Activated T-helper 2 cell treated with anti-CD3 and anti-CD28 coated beads, Interferon-gamma antibody, Interleukin-2, Interleukin-4, amounts not matched to agents 10 μg/mL and 5 μg/mL and 100 μg/mL, durations not matched to agents 14 hours and 24 hours and 36 hours (primary cell): ENCODE measurements at regions not wholly inside any gene's neighbourhood (a gene's known extent, or its start where the extent isn't known, plus 50 kb on each side); places are given as distances from the start of the nearest gene placed in this dataset.

Experiments used
- DNase-seq: peaks from one replicate; pipeline ENCODE4 v3.0.0; 2021; ENCODE audit warnings: low spot score
- H3K27ac Mint-ChIP-seq: one replicate; pipeline ENCODE4 v1.8.0; 2021; ENCODE audit warnings: mixed read lengths
- H3K27me3 Mint-ChIP-seq: one replicate; pipeline ENCODE4 v1.8.0; 2021; ENCODE audit warnings: low read depth, mixed read lengths
- H3K36me3 Mint-ChIP-seq: one replicate; pipeline ENCODE4 v1.8.0; 2021; ENCODE audit warnings: low read depth, mixed read lengths
- H3K4me1 Mint-ChIP-seq: one replicate; pipeline ENCODE4 v1.8.0; 2021; ENCODE audit warnings: low read depth, mixed read lengths
- H3K4me3 Mint-ChIP-seq: one replicate; pipeline ENCODE4 v1.8.0; 2021; ENCODE audit warnings: low read depth, mild to moderate bottlenecking, moderate library complexity, mixed read lengths
- H3K9me3 Mint-ChIP-seq: one replicate; pipeline ENCODE4 v1.8.0; 2021; ENCODE audit warnings: mixed read lengths
- intact Hi-C: fragments of 100-400 bp; cut with micrococcal nuclease; formaldehyde crosslinking; loops from one replicate; pipeline ENCODE4 v1.15.1; 2023

DNA sequence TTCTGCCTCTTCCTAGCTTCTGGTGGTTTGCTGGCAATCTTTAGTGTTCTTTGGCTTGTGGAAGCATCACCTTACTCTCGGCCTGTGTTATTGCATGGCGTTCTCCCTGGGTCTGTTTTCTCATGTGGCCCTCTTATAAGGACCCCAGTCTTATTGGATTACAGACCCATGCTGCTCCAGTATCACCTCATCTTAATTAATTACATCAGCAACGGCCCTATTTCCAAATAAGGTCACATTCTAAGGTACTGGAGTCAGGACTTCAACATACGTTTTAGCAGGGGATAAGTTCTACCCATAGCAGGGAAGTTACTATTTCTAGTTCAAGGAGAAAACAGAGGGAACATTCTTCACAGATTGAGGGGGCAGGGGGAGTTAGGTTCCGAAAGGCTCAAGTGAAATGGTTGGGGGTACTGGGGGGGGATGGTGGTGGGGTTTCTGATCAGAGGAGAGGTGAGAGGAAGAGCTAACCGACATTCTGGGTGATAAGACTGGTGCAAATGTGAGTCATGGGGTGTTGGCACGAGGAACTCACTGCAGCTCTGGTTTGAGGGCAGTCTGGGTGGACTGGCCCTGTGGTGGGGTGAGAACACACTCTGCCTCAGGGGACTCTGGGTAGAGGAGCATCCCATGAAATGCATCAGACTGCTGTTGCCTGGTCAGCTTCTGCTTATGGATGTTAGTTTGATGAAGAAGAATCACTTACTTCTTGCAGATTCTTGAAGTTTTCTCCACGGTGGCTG, 51.5 kb upstream of the ZBED5 start:
- peaks cover 5% of the 10 kb centered on the region for H3K4me1 Mint-ChIP-seq
- DNase-seq, result no peak
- intact Hi-C loops, result no loop called here
- H3K4me3 Mint-ChIP-seq, result no peak overlapping the region
- no peaks in the 10 kb centered on the region for H3K9me3 Mint-ChIP-seq
- H3K27ac Mint-ChIP-seq, result no peak overlapping the region
- H3K27me3 Mint-ChIP-seq, result peaks cover 22% of the 10 kb centered on the region
- H3K36me3 Mint-ChIP-seq, result no peaks in the 10 kb centered on the region

DNA sequence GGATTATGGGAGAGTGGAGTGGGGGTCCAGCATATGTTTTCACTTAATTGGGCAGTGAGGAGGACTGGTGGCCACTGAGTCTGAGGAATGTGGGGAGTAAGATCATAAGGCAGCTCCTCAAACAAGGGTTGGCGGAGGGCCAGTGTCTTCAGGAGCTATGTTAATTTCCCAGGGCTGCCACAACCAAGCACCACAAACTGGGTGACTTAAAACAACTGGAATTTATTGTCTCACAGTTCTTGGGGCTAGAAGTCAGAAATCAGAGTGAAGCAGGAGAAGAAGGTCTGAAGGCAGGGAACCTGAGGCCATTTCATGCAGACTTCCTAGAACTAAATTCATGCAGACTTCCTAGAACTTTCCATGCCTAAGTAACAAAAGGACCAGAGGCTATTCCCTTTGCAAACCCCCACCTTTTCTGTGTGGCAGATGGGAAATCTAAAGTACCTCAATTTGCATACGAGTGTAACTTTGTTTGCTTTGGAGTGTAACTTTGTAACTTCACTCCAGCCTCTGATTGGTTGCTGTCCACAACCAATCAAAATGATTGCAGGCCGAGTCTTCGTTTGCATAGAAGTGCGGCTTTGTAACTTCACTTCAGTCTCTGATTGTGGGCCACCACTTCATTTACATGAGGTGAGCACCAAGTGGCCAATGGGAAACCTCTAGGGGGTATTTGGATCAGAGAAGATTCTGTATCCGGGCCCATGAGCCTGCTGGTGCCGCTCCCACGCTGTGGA, 50.5 kb upstream of the ZBED5 start:
- DNase-seq, result no peak
- Mint-ChIP-seq H3K27me3 (peaks cover 20% of the 10 kb centered on the region), H3K4me3 (no peak overlapping the region), H3K4me1 (peaks cover 3% of the 10 kb centered on the region), H3K36me3 (no peaks in the 10 kb centered on the region), H3K27ac (no peak overlapping the region), H3K9me3 (no peaks in the 10 kb centered on the region)
- intact Hi-C loops, result no loop called here
